HUDEP-2 (cell line): ENCODE measurements at regions not wholly inside any gene's neighbourhood (a gene's known extent, or its start where the extent isn't known, plus 50 kb on each side); places are given as distances from the start of the nearest gene placed in this dataset.
"Not testable (repeated sequence)": the region's sequence is repeated elsewhere in the genome, so short reads cannot be mapped to it uniquely, and the experiment has no call there.

ENCODE experiments used
- DNase-seq, 76 experiments: peaks; one replicate each; lab custom pipeline; 2025; ENCODE audit not compliant: unreplicated experiment in 76 of 76; lab: John Stamatoyannopoulos, UW

DNA sequence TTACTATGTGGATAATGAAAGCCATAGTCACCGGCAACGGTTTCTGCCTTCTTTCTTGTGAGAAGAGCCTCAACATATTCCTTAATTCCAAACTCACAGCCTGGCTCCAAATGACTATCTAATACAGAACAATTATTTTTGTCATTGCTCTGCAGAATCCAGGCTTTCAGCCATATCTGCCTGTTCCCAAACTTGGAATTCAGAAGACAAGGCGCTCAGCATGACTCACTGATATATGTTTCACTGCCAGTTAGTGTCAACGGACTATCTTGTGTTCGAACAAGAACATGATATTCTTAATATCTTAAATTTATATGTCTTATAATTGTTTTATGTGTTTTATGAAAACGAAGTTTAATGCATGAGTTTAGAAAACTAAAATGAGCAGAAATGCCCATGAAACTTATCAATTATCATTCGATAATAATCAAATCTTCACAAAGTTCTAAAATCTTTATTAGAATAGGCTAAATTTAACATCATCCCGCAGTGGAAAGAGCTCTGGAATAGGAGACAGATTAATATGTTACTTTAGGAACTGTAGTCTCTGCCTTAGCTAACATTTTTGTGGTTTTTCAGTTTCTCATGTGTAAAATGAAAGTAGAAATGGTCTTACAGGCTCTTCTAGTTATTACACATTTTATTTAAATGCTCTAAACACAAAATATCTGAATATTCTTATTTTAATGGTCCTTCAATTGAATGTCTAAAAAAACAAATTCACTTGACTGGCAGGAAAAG, 669.3 kb upstream of the GJE1 start:
- DNase-seq = no peak

DNA sequence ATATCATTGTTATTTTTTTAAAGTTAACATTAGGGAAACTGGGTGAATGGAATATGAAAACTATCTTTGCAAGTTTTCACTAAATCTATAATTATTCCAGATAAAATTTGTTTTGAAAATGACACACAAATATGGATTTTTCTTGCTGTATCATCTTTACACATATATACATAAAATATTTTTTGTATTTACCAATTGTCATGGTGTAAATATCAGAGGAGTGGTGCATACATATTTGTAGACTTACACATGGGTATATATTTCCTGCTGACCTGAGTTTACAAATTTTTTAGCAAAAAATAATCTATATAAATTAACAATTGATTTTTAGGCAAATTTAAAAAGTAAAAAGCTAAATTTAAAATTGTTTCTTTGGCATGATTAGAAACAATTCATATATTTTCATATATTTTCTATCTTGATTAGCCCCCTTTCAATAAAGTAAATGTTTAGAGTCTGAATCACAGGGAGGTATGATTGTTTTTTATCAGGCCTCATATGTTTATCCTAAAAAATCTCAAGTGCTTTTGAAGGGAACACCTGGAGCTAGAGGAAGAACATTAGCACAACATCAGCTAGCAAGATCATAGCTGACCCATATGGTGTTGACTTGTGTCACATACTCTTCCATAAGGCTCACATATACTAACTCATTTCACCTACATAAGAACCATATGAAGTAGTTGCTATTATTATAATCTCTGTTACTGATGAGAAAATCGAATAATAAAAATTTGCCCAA, 671.8 kb upstream of the GJE1 start:
- no peak for DNase-seq

DNA sequence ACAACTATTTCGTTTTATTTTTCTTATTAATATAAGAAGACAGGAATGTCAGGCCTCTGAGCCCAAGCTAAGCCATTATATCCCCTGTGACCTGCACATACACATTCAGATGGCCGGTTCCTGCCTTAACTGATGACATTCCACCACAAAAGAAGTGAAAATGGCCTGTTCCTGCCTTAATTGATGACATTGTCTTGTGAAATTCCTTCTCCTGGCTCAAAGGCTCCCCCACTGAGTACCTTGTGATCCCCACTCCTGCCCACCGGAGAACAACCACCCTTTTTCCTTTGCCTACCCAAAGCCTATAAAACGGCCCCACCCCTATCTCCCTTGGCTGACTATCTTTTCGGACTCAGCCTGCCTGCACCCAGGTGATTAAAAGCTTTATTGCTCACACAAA, 672.5 kb upstream of the GJE1 start:
- not testable (repeated sequence) for DNase-seq

DNA sequence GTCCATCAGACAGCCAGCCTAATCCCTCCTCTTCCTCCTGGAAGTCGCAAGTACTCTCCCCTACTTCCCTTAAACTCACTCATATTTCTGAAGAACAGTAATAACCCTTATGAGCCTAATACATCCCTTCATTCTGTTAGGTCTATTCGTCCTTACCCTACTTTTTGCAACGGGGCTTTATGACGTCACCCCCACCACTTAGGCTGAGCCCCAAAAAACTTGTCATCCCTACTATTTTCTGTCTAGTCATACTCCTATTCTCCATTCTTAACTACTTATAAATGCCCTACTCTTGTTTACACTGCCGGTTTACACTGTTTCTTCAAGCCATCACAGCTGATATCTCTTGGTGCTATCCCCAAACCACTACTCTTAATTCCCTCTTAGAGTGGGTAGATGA, 674.7 kb upstream of the GJE1 start:
- DNase-seq = not testable (repeated sequence)

DNA sequence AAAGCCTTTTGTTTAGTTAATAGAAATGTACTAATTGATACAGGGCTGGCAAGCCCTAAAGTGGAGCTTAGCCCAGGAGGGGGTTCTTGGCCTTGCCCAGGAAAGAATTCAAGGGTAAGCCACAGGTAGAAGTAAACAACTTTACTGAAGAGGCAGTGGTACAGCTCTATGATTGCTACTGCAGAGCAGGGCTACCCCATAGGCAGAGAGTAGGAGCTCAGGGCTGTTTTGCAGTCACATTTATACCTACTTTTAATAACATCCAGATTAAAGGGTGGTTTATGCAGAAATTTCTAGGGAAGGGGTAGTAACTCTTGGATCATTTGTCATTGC, 680.4 kb upstream of the GJE1 start:
- DNase-seq = no peak

DNA sequence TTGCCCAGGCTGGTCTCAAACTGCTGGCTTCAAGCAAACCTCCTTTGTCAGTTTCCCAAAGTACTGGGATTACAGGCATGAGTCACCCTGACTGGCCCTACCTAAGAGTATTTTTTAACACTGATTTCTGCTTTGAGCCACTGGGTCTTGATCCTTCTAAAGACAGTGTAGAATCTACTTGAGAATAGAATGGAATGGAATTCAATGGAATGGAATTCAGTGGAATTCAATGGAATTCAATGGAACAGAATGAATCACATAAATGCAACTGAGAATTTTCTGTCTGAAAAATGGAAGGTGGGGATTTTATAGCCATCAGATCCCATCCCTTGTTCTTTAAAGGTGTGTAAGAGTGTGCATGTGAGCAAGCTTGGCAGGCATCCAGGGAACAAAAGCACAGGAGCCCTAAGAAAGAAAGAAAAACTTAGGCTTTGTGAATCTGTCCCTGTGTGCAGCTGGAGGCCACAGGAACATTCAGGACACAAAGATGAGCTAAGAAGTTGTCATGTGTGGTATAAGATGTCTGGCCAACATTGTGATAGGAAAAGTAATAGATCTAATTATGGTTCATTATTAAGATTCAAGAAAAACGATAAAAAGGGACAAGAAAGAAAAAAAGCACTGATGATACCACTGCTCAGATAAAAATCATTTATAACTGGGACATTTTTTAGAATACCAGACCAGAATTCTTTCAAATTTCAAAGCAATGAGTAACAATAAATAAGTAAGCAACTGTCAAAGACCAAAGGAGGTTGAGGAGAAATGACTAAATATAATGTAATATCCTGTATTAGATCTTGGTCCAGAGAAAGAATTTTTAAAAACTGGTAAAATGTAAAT, 681.0 kb upstream of the GJE1 start:
- DNase-seq = no peak

DNA sequence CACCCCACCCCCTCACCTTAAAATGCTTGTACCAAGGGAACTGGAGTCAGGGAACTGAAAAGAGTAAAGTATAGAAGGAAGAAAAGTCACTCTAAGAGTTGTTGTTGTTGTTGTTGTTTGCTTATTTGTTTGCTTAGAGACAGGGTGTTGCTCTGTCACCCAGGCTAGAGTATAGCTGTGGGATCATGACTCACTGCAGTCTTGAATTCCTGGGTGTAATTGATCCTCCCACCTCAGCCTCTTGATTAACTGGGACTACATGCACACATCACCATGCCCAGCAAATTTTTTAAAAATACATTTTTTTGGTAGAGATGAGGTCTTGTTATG, 681.6 kb upstream of the GJE1 start:
- DNase-seq = no peak

DNA sequence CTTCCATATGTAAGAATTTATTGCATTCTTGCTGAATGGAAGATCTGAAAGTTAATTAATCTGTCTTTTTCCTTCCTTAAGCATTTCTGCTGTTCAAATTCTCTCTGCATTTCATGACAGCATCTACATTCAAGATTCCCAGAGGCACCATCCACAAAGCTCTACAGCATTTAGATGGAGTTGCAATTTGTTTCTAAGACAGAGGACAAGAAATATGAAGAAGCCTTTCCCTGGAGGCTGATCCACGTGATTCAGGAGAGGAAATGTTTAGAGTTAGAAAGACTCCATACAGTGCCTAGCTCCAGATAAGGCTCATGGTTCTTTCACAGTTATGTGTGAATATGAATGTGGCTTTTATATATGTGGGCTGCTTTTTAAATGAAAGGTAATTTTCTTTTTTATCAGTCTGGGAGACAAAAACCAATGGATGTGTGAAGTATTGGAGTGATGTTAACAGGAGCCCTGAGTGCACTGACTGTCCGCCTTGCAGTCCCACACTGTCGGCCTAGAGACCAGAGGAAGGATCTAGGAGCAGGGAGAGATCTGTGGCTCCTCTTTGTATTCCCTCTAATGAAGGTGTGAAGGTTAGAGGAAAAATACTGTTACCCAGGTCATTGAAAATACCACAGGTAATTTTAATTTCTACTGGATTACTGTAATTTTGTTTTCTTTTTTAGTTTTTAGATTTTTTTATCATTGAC, 686.6 kb upstream of the GJE1 start:
- no peak for DNase-seq

DNA sequence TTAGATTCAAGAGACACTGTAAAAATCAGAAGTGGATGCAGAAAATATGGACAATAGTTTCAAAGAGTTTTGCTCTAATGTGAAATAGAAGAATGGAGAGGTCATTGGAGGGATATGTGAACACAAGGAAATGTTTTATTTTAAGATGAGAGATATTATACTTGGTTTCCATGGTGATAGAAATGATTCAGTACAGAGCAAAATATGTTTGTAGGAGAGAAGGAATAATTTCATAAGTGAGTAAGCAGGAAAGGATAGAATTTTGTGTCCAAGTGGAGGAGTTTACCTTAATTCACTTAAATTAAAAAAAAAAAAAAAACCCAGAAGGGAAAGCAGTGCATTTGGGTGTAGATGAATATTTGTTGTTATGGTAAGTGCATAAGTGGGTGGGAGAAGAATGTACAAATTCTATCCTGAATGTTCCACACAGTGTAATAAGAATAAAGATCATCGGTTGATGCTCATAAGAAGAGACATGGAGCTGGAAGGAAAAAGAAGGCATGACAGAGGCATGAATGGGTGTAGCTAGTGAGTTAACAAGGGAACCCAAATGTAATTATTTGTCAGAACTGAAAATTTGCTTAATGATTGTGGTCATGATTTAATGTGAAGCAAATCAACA, 688.9 kb upstream of the GJE1 start:
- no peak for DNase-seq

DNA sequence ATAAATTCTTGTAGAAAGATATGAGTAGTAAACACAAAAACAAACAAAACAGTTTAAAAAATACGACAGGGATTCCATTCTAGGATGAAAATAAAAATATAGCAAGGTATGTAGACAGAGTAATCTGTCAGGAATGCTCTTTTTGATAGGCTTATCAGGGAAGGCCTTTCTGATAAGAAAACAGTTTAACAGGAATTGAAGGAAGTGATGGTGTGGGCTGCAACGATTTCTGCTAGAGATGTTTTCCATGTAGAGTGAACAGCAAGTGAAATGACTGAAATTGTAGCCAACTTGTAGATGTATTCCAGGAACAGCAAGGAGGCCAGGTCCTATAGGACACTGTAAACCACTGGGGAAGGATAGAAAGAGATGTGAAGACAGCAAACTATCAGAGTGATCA, 689.7 kb upstream of the GJE1 start:
- no peak for DNase-seq

DNA sequence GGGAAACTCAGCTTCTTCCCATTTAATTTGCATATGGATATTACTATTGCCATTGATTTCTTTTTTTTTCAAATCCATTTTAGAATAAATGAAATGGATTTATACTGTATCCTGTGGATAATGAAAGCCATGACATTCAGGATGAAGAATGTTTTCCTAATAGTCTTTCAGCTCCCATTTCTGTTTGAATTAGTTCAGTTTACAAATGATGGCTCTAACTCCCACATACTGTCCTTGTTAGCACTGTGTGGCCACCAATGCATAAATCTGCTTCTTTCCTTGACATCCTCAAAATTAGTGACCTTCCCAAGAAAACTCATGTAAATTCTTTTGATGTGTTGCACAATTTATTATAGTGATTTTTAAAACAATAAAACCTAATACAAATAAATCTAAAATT, 693.2 kb upstream of the GJE1 start:
- DNase-seq = no peak

DNA sequence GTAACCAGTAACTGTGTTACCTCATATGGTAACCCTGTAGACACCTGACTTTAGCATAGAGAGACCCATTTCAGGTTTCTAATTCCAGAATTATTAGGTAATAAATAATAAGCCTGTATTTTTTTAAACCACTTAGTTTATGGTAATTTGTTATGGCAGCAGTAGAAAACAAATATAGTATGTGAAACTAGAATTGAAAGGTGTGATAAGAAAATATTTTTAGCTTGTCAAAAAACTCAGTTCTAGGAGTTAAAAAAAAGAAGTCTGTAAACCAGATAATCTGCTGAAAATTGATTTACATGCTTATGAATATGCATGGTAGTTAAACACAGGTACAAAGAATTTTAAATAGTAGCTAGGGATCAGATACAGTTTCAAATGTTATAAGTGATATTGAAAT, 695.0 kb upstream of the GJE1 start:
- DNase-seq = no peak

DNA sequence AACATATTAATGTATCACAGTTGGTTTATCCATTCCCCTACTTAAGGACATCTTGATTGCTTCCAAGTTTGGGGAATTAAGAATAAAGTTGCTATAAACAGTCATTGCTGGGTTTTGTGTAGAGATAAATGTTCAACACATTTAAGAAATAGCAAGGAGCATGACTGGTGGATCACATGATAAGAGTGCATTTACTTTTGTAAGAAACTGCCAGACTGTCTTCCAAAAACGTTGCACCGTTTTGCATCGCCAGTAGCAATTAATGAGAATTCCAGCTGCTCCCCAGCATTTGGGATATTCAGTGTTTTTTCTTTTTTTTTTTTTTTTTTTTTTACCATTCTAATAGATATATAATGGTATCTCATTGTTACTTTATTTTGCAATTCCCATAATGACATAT, 695.7 kb upstream of the GJE1 start:
- no peak for DNase-seq

DNA sequence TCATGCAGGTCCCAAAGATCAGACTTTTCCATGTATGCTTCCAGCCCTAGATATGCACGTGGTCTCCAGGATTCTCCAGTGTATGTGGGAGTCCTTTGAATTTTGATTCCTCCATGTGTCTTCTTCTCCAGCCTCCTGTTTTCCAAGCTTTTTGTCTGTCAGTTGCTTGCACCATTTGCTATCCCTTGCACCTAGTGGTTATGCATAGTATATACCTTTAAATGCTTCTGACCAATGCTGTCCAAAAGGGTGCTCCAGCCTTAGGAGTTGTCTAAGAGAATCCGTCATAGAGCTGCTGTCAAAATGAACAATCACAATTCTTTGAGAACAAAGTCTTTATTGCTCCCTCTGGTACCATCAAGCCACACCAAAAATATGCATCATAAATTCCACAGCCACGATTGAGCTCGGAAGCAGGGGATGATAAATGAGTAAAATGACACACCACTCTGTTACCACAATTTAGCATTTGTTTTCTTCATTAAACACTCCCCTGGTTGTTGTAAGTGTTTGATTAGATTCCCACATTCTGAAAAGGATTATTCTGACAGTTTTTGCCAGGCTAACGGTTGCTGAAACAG, 706.2 kb upstream of the GJE1 start:
- no peak for DNase-seq

DNA sequence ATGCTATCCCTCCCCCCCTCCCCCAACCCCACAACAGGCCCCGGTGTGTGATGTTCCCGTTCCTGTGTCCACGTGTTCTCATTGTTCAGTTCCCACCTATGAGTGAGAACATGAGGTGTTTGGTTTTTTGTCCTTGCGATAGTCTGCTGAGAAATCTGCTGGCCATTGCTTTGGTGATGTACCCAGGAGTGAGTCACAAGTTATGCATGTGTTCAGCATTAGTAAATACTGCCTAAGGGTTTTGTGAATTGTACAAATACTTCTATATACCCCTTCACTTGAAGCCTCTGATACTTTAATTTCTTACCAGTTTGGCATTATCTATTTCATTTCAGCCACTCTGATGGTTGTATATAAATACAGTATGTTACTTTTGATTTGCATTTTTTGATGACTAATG, 711.3 kb upstream of the GJE1 start:
- no peak for DNase-seq

DNA sequence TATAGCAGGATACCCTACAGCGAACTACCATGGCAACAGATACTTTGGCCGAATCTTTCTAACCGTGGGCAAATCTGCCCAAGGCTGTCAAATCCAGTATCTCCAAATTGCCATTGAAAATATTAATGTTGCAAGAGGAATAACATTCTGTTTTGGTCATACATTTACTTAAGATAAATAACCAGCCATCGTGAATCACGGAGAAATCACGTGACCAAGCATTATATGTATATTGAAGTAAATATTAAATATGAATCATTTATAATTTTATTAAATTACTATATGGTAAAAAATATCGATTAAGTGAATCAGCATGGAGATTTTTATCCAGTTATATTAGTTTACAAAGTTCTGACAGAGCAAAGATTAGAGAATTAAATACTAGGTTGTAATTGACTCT, 714.6 kb upstream of the GJE1 start:
- DNase-seq = no peak

DNA sequence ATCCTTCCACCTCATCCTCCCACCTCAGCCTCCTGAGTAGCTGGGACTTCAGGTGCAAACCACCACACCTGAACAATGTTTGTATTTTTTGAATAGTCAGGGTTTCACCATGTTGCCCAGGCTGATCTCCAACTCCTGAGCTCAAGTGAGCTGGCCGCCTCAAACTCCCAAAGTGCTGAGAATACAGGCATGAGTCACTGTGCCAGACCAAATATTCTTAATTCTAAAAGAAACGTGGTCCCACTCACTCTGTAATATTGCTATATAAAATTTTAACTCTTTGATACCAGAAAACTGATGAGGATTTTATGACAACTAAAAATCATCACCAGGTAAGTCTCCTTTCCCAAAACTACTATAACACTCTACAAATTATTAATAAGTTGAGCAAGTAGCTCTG, 716.8 kb upstream of the GJE1 start:
- no peak for DNase-seq

DNA sequence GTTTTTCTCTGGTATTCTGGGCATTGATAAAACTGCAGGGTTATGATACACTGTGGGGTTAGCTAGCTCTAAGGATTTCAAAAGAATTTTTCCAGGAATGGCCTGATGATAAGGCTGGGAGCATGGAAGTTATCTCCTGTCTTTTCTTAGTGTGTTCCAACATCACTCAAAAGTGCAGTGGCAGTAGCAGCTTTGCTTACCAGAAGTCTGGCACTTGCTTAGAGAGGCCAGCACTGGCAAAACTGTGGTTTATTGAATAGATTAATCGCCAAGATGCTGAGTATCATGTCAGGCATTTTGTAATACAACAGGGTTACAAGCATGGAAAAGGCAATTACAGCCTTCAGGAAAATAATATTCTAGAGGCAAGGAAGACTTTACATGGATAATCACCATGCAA, 719.5 kb upstream of the GJE1 start:
- DNase-seq = no peak

DNA sequence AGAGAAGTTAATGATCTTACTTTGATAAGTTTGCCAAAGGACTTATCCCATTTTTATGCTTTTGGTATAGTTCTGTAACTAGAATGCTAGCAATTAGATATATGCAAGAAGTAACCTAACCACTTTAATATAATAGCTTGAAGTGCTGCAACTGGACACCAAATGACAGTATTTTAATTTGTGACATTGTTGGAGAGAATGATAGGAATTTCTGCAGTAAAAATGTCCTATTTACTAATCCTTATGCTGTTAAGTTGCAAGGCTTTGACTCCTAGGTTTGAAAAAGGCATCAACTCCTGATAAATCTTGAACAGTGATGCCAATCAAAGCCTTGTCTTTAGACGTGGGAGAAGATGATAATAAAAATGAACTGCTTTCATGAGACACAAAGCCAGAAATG, 726.0 kb upstream of the GJE1 start:
- DNase-seq = no peak

DNA sequence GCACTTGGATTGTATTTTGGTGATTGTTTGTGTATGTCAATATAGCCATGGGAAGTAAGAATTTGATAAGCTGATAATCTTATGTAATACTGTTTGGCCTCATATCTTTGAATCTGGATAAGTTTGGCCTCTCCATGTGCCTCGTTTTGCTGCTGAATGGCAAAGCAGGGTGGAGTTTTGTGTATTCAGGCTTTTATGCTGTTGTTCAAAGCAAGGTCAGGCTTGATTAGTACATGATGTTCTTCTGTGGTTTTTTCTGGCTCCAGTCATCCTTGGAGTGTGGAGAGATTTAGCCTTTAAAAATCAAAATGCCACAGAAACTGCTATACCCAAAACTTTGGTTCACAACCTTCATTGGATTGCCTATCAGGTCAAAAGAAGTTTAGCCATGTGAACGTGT, 728.9 kb upstream of the GJE1 start:
- no peak for DNase-seq

DNA sequence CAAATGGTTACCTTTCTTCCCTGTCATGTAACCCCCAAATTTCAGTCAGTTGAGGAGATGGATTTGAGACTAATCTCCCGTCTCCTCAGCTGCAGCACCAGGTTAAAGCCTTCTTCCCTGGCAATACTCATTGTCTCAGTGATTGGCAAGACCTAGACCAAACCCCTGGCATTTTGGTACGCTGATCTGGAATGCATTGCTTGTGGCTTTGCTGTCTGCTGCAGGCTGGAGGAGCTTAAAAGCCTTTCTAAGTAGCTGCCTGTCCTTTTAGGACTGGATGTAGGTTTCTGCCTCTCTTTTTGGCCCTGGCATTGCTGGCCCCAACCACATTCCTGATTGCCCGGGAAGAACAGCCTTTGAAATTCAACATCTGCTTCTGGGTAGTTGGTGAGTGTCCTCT, 729.6 kb upstream of the GJE1 start:
- no peak for DNase-seq
